ENCODE measurements at regions not wholly inside any gene's neighbourhood (a gene's known extent, or its start where the extent isn't known, plus 50 kb on each side); places are given as distances from the start of the nearest gene placed in this dataset.

DNA sequence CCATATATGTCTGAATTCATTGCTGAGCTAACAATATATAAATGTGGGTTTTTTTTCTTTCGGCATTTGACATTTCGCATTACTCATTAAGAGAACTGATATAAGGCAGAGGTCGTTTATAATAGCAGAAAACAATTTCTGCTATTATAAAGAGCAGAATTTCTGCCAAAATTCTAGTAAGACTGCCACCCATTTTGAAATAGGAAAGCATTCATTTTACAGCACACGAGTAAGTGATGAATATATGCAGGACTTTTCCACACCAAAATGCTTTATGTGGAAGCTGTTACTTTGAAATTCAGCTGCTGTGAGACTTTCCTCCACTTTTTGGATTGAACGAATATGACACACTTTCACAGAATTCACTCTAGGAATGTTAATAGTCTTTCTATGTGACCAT lies 610.9 kb upstream of the MAN1A1 start:
- H3K4me3 ChIP-seq (ENCODE audit: low read depth, low read length, poor library complexity, severe bottlenecking), result no peak overlapping the region
- no peaks in the 10 kb centered on the region for H3K9me3 ChIP-seq (ENCODE audit: low read depth, low read length, poor library complexity, severe bottlenecking)
- no peaks in the 10 kb centered on the region for H3K27me3 ChIP-seq (replicated peaks; ENCODE audit: insufficient read depth, low read depth, low read length, poor library complexity)
- H3K4me1 ChIP-seq (ENCODE audit: insufficient read depth, low read length, poor library complexity, severe bottlenecking), result no peaks in the 10 kb centered on the region
- no peak overlapping the region for H3K27ac ChIP-seq (ENCODE audit: low read depth, low read length, poor library complexity, severe bottlenecking)
- TF ChIP-seq EZH2 (IDR thresholded peaks at IDR 0.05; ENCODE audit: borderline replicate concordance, low read depth, low read length, poor library complexity, severe bottlenecking), result no peak
- no peak for TF ChIP-seq CTCF (conservative IDR thresholded peaks at IDR 0.05; ENCODE audit: low read depth, low read length)
- no TSS peak for BruUV-seq (replicated peaks)
- H3K36me3 ChIP-seq (ENCODE audit: insufficient read depth, low read length, poor library complexity, severe bottlenecking), result no peaks in the 10 kb centered on the region
- CTCF ChIA-PET, result no interaction called here
- intact Hi-C loops (cut with micrococcal nuclease; ENCODE audit: unreplicated experiment), result no loop called here
- POLR2A ChIA-PET (ENCODE audit: low non-redundant PET), result no interaction called here
- no peak for DNase-seq (ENCODE audit: low spot score)

DNA sequence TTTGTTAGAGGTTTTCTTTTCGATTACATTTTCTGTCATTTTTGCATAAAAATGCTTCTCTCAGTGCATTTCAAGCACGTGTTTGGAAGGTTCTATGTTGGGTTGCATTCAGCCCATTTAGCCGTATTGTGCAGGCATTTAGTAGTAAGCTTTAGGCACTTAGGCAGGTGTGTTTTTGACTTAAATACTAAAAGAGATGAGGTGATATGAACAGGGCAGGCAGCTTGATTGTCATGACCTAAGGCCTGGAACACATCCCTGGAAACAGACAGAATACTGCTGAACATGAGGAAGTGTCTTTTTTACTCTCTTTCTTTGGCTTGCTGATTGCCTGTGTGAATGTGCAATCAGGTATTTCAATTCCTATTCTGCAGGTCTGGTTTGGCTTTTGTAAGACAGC lies 610.5 kb upstream of the MAN1A1 start:
- H3K27ac ChIP-seq (ENCODE audit: low read depth, low read length, poor library complexity, severe bottlenecking), result no peak overlapping the region
- CTCF ChIA-PET, result no interaction called here

DNA sequence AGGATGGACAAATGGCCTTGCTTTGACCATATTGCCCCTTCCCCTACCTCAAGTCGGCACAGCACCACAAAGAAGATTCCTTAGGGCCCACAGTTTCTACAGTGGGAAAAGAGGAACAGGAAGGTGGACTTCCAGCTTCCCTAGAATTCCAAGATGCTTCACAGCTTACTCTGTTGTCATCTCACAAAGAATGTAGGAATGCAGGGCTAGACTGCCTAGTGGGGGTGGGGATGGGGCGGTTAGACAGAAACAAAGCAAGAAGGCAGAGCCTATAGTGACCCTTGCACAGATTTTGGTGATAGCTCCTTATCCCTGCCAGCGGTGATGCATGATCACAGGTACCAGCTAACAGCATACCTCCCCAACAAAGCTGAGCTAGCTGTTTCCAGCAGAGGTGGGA lies 607.6 kb upstream of the MAN1A1 start:
- no peak for DNase-seq (ENCODE audit: low spot score)
- H3K36me3 ChIP-seq (ENCODE audit: insufficient read depth, low read length, poor library complexity, severe bottlenecking), result no peaks in the 10 kb centered on the region
- ChIA-PET CTCF (no interaction called here), POLR2A (ENCODE audit: low non-redundant PET) (no interaction called here)
- no peaks in the 10 kb centered on the region for H3K4me1 ChIP-seq (ENCODE audit: insufficient read depth, low read length, poor library complexity, severe bottlenecking)
- intact Hi-C loops (cut with micrococcal nuclease; ENCODE audit: unreplicated experiment), result no loop called here
- H3K27me3 ChIP-seq (replicated peaks; ENCODE audit: insufficient read depth, low read depth, low read length, poor library complexity), result no peaks in the 10 kb centered on the region
- H3K4me3 ChIP-seq (ENCODE audit: low read depth, low read length, poor library complexity, severe bottlenecking), result no peak overlapping the region
- no peaks in the 10 kb centered on the region for H3K9me3 ChIP-seq (ENCODE audit: low read depth, low read length, poor library complexity, severe bottlenecking)
- H3K27ac ChIP-seq (ENCODE audit: low read depth, low read length, poor library complexity, severe bottlenecking), result no peak overlapping the region
- BruUV-seq (replicated peaks), result no TSS peak
- TF ChIP-seq CTCF (conservative IDR thresholded peaks at IDR 0.05; ENCODE audit: low read depth, low read length), result no peak
- no peak for TF ChIP-seq EZH2 (IDR thresholded peaks at IDR 0.05; ENCODE audit: borderline replicate concordance, low read depth, low read length, poor library complexity, severe bottlenecking)

More for the DNA sequence above, 610.5 kb upstream of the MAN1A1 start:
- no peak for DNase-seq (ENCODE audit: low spot score)
- H3K9me3 ChIP-seq (ENCODE audit: low read depth, low read length, poor library complexity, severe bottlenecking), result no peaks in the 10 kb centered on the region
- intact Hi-C loops (cut with micrococcal nuclease; ENCODE audit: unreplicated experiment), result no loop called here
- H3K27me3 ChIP-seq (replicated peaks; ENCODE audit: insufficient read depth, low read depth, low read length, poor library complexity), result no peaks in the 10 kb centered on the region
- no peaks in the 10 kb centered on the region for H3K4me1 ChIP-seq (ENCODE audit: insufficient read depth, low read length, poor library complexity, severe bottlenecking)
- no peak overlapping the region for H3K4me3 ChIP-seq (ENCODE audit: low read depth, low read length, poor library complexity, severe bottlenecking)
- BruUV-seq (replicated peaks), result no TSS peak
- POLR2A ChIA-PET (ENCODE audit: low non-redundant PET), result no interaction called here
- no peaks in the 10 kb centered on the region for H3K36me3 ChIP-seq (ENCODE audit: insufficient read depth, low read length, poor library complexity, severe bottlenecking)
- TF ChIP-seq EZH2 (IDR thresholded peaks at IDR 0.05; ENCODE audit: borderline replicate concordance, low read depth, low read length, poor library complexity, severe bottlenecking) (no peak), CTCF (conservative IDR thresholded peaks at IDR 0.05; ENCODE audit: low read depth, low read length) (no peak)
